Vagina (tissue), 2 donors: ENCODE measurements at regions not wholly inside any gene's neighbourhood (a gene's known extent, or its start where the extent isn't known, plus 50 kb on each side); places are given as distances from the start of the nearest gene placed in this dataset.

Experiments
- CTCF ChIP-seq, 3 experiments: fragments of 450-650 bp in 2 of 3; fragments of 200-600 bp in 1 of 3; sonication (generic) in 1 of 3; IDR thresholded peaks; one replicate each; pipeline ENCODE4 v1.5.1; 2017 to 2019; ENCODE audit warnings: antibody characterized with exemption in 3 of 3, mild to moderate bottlenecking in 2 of 3, moderate library complexity in 2 of 3
- POLR2A ChIP-seq, 2 donors: fragments of 450-650 bp; IDR thresholded peaks; one replicate each; pipeline ENCODE4 v1.6.1; 2017; ENCODE audit warnings: antibody characterized with exemption in 2 of 2, mild to moderate bottlenecking in 2 of 2, moderate library complexity in 2 of 2
- POLR2AphosphoS5 ChIP-seq, 2 donors: sonication (generic); formaldehyde crosslinking; IDR thresholded peaks; one replicate each; pipeline ENCODE4 v1.9.0; 2017; ENCODE audit warnings: antibody characterized with exemption in 2 of 2, mild to moderate bottlenecking in 2 of 2, low read depth in 1 of 2; ENCODE audit not compliant: insufficient read depth in 1 of 2

GRCh38 chr10:108421266-108421665 is 1256.8 kb upstream of the SORCS1 start:
- TF ChIP-seq POLR2AphosphoS5 (IDR thresholded peaks at IDR 0.05; ENCODE audit: insufficient read depth in 1 of 2, low read depth in 1 of 2), result no peak
- no peak for TF ChIP-seq CTCF (IDR thresholded peaks at IDR 0.05)
- no peak for TF ChIP-seq POLR2A (IDR thresholded peaks at IDR 0.05)
